H1 (cell line): ENCODE measurements at regions not wholly inside any gene's neighbourhood (a gene's known extent, or its start where the extent isn't known, plus 50 kb on each side); places are given as distances from the start of the nearest gene placed in this dataset.

Source experiments
- CTCF ChIA-PET: fragments of 300-600 bp; sonication (Branson Sonifier 250); formaldehyde crosslinking; loops from one replicate; lab custom pipeline; 2021; ENCODE audit not compliant: partially characterized antibody; lab: Charles Lee
- POLR2A ChIA-PET: fragments of 300-600 bp; sonication (Branson Sonifier 250); formaldehyde crosslinking; loops from one replicate; lab custom pipeline; 2021; ENCODE audit warnings: inconsistent platforms; ENCODE audit not compliant: partially characterized antibody; lab: Charles Lee
- DNase-seq, 2 experiments: peaks; one replicate each; pipeline versions ENCODE4 v3.0.0 to v3.0.0-alpha.2; 2010 to 2022; ENCODE audit warnings: low spot score in 2 of 2, low read depth in 1 of 2, mixed read lengths in 1 of 2
- FAIRE-seq: peaks from 2 replicates; lab custom pipeline; 2011; peaks lifted over from hg19 to GRCh38; lab: Jason Lieb, UNC
- H2AFZ ChIP-seq: 2 replicates; pipeline ENCODE4 v1.8.1; 2012; ENCODE audit warnings: low read length, inconsistent platforms
- H2AK5ac ChIP-seq: 2 replicates; pipeline ENCODE4 v1.6.1; 2013; ENCODE audit warnings: low read depth, low read length
- H2BK120ac ChIP-seq: replicated peaks from 2 replicates; pipeline ENCODE3; 2013; ENCODE audit warnings: low read depth, low read length, inconsistent platforms
- H2BK12ac ChIP-seq: 2 replicates; pipeline ENCODE4 v1.6.1; 2013; ENCODE audit warnings: low read depth, low read length
- H2BK15ac ChIP-seq: 2 replicates; pipeline ENCODE4 v1.6.1; 2013; ENCODE audit warnings: low read length
- H2BK20ac ChIP-seq: 2 replicates; pipeline ENCODE4 v1.6.1; 2013; ENCODE audit warnings: low read length
- H2BK5ac ChIP-seq: 2 replicates; pipeline ENCODE4 v1.6.1; 2013; ENCODE audit warnings: low read depth, low read length
- H3K14ac ChIP-seq: 2 replicates; pipeline ENCODE4 v1.6.1; 2013; ENCODE audit warnings: inconsistent platforms; ENCODE audit not compliant: insufficient read length
- H3K18ac ChIP-seq: 2 replicates; pipeline ENCODE4 v1.6.1; 2013; ENCODE audit warnings: low read length; ENCODE audit errors: extremely low read depth
- H3K23ac ChIP-seq: 2 replicates; pipeline ENCODE4 v1.6.1; 2013; ENCODE audit warnings: inconsistent platforms; ENCODE audit not compliant: insufficient read length
- H3K23me2 ChIP-seq: 2 replicates; pipeline ENCODE4 v1.6.1; 2013; ENCODE audit warnings: low read depth, low read length
- H3K27ac ChIP-seq: 2 replicates; pipeline ENCODE4 v1.6.1; 2011; ENCODE audit warnings: low read depth, low read length, inconsistent platforms
- H3K27me3 ChIP-seq, 4 experiments: replicated peaks in 1 of 4; 1 replicate in 1 of 4; 2 replicates in 3 of 4; pipeline versions ENCODE4 v1.6.1 to v1.8.1; 2011 to 2013; ENCODE audit warnings: low read length in 3 of 4, mild to moderate bottlenecking in 3 of 4, inconsistent platforms in 2 of 4, mixed read lengths in 2 of 4, moderate library complexity in 1 of 4; ENCODE audit not compliant: control insufficient read depth in 3 of 4, insufficient read depth in 3 of 4; ENCODE audit errors: extremely low read depth in 1 of 4
- H3K36me3 ChIP-seq, 4 experiments: 2 replicates each; pipeline versions ENCODE4 v1.6.1 to v1.8.1; 2011 to 2013; ENCODE audit warnings: mild to moderate bottlenecking in 4 of 4, low read length in 3 of 4, moderate library complexity in 2 of 4, control low read depth in 1 of 4, inconsistent platforms in 1 of 4; ENCODE audit not compliant: insufficient read depth in 4 of 4, control insufficient read depth in 2 of 4
- H3K4ac ChIP-seq: replicated peaks from 2 replicates; pipeline ENCODE3; 2013; ENCODE audit warnings: low read length, low read depth, mixed read lengths, inconsistent platforms; ENCODE audit not compliant: insufficient read length
- H3K4me1 ChIP-seq, 4 experiments: replicated peaks in 1 of 4; 1 replicate in 1 of 4; 2 replicates in 3 of 4; pipeline versions ENCODE4 v1.6.1 to v1.8.1; 2011 to 2013; ENCODE audit warnings: low read length in 3 of 4, inconsistent platforms in 2 of 4, mixed read lengths in 1 of 4; ENCODE audit not compliant: insufficient read depth in 4 of 4, control insufficient read depth in 3 of 4
- H3K4me2 ChIP-seq, 2 experiments: 2 replicates each; pipeline versions ENCODE4 v1.6.1 to v1.8.1; 2011 to 2013; ENCODE audit warnings: low read depth in 2 of 2, low read length in 2 of 2, control low read depth in 1 of 2, inconsistent platforms in 1 of 2, mild to moderate bottlenecking in 1 of 2; ENCODE audit not compliant: insufficient read depth in 1 of 2
- H3K4me3 ChIP-seq, 4 experiments: fragments of 200-600, 300-600 bp in 1 of 4; sonication (generic), shearing (Covaris generic), sonication (Bioruptor Twin) in 1 of 4; 2 replicates each; pipeline versions ENCODE4 v1.5.1 to v1.8.1; 2011 to 2016; ENCODE audit warnings: low read length in 4 of 4, low read depth in 3 of 4, control low read depth in 2 of 4, inconsistent platforms in 2 of 4, mild to moderate bottlenecking in 2 of 4, mixed read lengths in 1 of 4, moderate library complexity in 1 of 4; ENCODE audit not compliant: insufficient read depth in 2 of 4; ENCODE audit errors: extremely low read depth in 1 of 4
- H3K56ac ChIP-seq: replicated peaks from 2 replicates; pipeline ENCODE3; 2013; ENCODE audit warnings: low read depth, mild to moderate bottlenecking, mixed read lengths, low read length, inconsistent platforms; ENCODE audit not compliant: insufficient read length
- H3K79me1 ChIP-seq: 2 replicates; pipeline ENCODE4 v1.6.1; 2013; ENCODE audit warnings: low read depth, low read length, control low read depth
- H3K79me2 ChIP-seq, 2 experiments: 2 replicates each; pipeline versions ENCODE4 v1.6.1 to v1.8.1; 2012 to 2013; ENCODE audit warnings: low read length in 2 of 2, mild to moderate bottlenecking in 2 of 2, inconsistent platforms in 1 of 2; ENCODE audit not compliant: insufficient read depth in 2 of 2, control insufficient read depth in 1 of 2
- H3K9ac ChIP-seq, 4 experiments: replicated peaks in 1 of 4; 1 replicate in 1 of 4; 2 replicates in 3 of 4; pipeline versions ENCODE4 v1.6.1 to v1.8.1; 2011 to 2013; ENCODE audit warnings: low read depth in 3 of 4, low read length in 3 of 4, control low read depth in 2 of 4, mild to moderate bottlenecking in 2 of 4, moderate library complexity in 2 of 4, inconsistent platforms in 1 of 4; ENCODE audit errors: extremely low read depth in 1 of 4
- H3K9me3 ChIP-seq, 2 experiments: 2 replicates each; pipeline versions ENCODE4 v1.6.1 to v1.8.1; 2012 to 2013; ENCODE audit warnings: mild to moderate bottlenecking in 2 of 2, moderate library complexity in 2 of 2, control low read depth in 1 of 2, inconsistent platforms in 1 of 2, low read depth in 1 of 2, low read length in 1 of 2, mixed read lengths in 1 of 2; ENCODE audit not compliant: insufficient read depth in 2 of 2
- H4K20me1 ChIP-seq, 2 experiments: replicated peaks in 1 of 2; 2 replicates each; pipeline versions ENCODE3 to v1.8.1; 2011 to 2013; ENCODE audit warnings: inconsistent platforms in 2 of 2, low read length in 2 of 2, mild to moderate bottlenecking in 1 of 2; ENCODE audit not compliant: insufficient read depth in 2 of 2, control insufficient read depth in 1 of 2
- H4K5ac ChIP-seq: 2 replicates; pipeline ENCODE4 v1.6.1; 2013; ENCODE audit warnings: low read length, low read depth, mixed read lengths, inconsistent platforms; ENCODE audit not compliant: insufficient read length
- H4K8ac ChIP-seq: 2 replicates; pipeline ENCODE4 v1.8.0; 2013; ENCODE audit warnings: mild to moderate bottlenecking, moderate library complexity, low read length, inconsistent platforms; ENCODE audit not compliant: insufficient read depth; ENCODE audit errors: extremely low read depth
- H4K91ac ChIP-seq: replicated peaks from 2 replicates; pipeline ENCODE3; 2013; ENCODE audit warnings: low read length, mixed read lengths, inconsistent platforms; ENCODE audit not compliant: insufficient read length
- BCL11A ChIP-seq, 2 experiments: IDR thresholded peaks; one replicate each; pipeline ENCODE4 v1.6.1; 2011; ENCODE audit warnings: low read depth in 2 of 2, low read length in 2 of 2, mild to moderate bottlenecking in 2 of 2
- CREB1 ChIP-seq: IDR thresholded peaks from 2 replicates; pipeline ENCODE4 v1.6.1; 2012; ENCODE audit warnings: inconsistent platforms
- EP300 ChIP-seq, 2 experiments: IDR thresholded peaks; 1 replicate in 1 of 2; 2 replicates in 1 of 2; pipeline ENCODE4 v1.6.1; 2011 to 2012; ENCODE audit warnings: low read depth in 2 of 2, low read length in 2 of 2, mild to moderate bottlenecking in 2 of 2, borderline replicate concordance in 1 of 2, inconsistent platforms in 1 of 2, moderate library complexity in 1 of 2
- MAFK ChIP-seq: IDR thresholded peaks from 2 replicates; pipeline ENCODE4 v1.6.1; 2012; ENCODE audit warnings: low read depth, mild to moderate bottlenecking, improper control_type of control experiment, low read length
- PHF8 ChIP-seq: fragments of 200-600 bp; sonication (generic); conservative IDR thresholded peaks from 2 replicates; pipeline ENCODE4 v1.7.1; 2012; ENCODE audit warnings: low read depth, mild to moderate bottlenecking, inconsistent platforms, low read length, moderate library complexity
- WGBS, 2 experiments: shearing (Covaris generic) in 1 of 2; methylation state at CpG; one replicate each; pipeline versions ENCODE4 v1.1.6 to v1.1.7; 2013 to 2015; ENCODE audit warnings: low lambda C conversion rate in 2 of 2, mixed read lengths in 2 of 2, inconsistent platforms in 1 of 2, low coverage in 1 of 2, missing lambda C conversion rate in 1 of 2; ENCODE audit not compliant: insufficient replicate concordance in 2 of 2, insufficient coverage in 1 of 2, insufficient read length in 1 of 2; ENCODE audit errors: extremely low coverage in 1 of 2, missing lambda C conversion rate in 1 of 2; 5-methylcytosine and 5-hydroxymethylcytosine counted together

- no peak overlapping the region for H2BK12ac ChIP-seq
- no peak overlapping the region for H3K18ac ChIP-seq
- H4K91ac ChIP-seq: no peak overlapping the region
- H3K79me1 ChIP-seq: no peaks in the 10 kb centered on the region
- no peak overlapping the region for H3K4me3 ChIP-seq
- H3K9ac ChIP-seq: no peak overlapping the region
- H2AFZ ChIP-seq: no peak overlapping the region
- FAIRE-seq: no peak
- H4K20me1 ChIP-seq: no peaks in the 10 kb centered on the region
- H3K23me2 ChIP-seq: no peaks in the 10 kb centered on the region
- no peaks in the 10 kb centered on the region for H3K27me3 ChIP-seq
- CTCF ChIA-PET: no interaction called here
- no peak overlapping the region for H2BK15ac ChIP-seq
- H3K4me2 ChIP-seq: no peak overlapping the region
- H4K5ac ChIP-seq: no peak overlapping the region
- no peaks in the 10 kb centered on the region for H3K9me3 ChIP-seq
- H3K79me2 ChIP-seq: no peaks in the 10 kb centered on the region
- H3K4me1 ChIP-seq: no peaks in the 10 kb centered on the region
- no peak overlapping the region for H3K56ac ChIP-seq
- no peak overlapping the region for H2BK5ac ChIP-seq
- H2BK120ac ChIP-seq: no peak overlapping the region
- no peak overlapping the region for H3K23ac ChIP-seq
- no peak overlapping the region for H3K27ac ChIP-seq
- POLR2A ChIA-PET: no interaction called here
- TF ChIP-seq EP300 (IDR thresholded peaks at IDR 0.05; ENCODE audit: borderline replicate concordance in 1 of 2, low read depth in 2 of 2, low read length in 2 of 2): no peak
- TF ChIP-seq CREB1: no peak
- no peak for TF ChIP-seq BCL11A (IDR thresholded peaks at IDR 0.05; ENCODE audit: low read depth in 2 of 2, low read length in 2 of 2)
- no peak for TF ChIP-seq MAFK
- TF ChIP-seq PHF8: no peak
- TF ChIP-seq, all 59 proteins: peak for 0
- no peak overlapping the region for H3K14ac ChIP-seq
- no peaks in the 10 kb centered on the region for H3K36me3 ChIP-seq
- DNase-seq: no peak
- no peak overlapping the region for H2BK20ac ChIP-seq
- no peak overlapping the region for H4K8ac ChIP-seq
- H2AK5ac ChIP-seq: no peak overlapping the region
- H3K4ac ChIP-seq: no peak overlapping the region
- WGBS, 2 experiments: 89% methylated on average over 1 of the region's 1 CpG; no CpG with 5 or more reads in 1 of the 2 experiments
Observed at GRCh38 chr5:159628703-159629102, 287.6 kb upstream of the ADRA1B start.
